ENCODE measurements at regions not wholly inside any gene's neighbourhood (a gene's known extent, or its start where the extent isn't known, plus 50 kb on each side); places are given as distances from the start of the nearest gene placed in this dataset.

GRCh38 chr13:50646070-50646469, 197.4 kb downstream of the DLEU7 start:
- TF ChIP-seq CTCF (IDR thresholded peaks at IDR 0.05): no peak
- no peak for TF ChIP-seq POLR2A (IDR thresholded peaks at IDR 0.05)
